ENCODE measurements at regions not wholly inside any gene's neighbourhood (a gene's known extent, or its start where the extent isn't known, plus 50 kb on each side); places are given as distances from the start of the nearest gene placed in this dataset.

DNA sequence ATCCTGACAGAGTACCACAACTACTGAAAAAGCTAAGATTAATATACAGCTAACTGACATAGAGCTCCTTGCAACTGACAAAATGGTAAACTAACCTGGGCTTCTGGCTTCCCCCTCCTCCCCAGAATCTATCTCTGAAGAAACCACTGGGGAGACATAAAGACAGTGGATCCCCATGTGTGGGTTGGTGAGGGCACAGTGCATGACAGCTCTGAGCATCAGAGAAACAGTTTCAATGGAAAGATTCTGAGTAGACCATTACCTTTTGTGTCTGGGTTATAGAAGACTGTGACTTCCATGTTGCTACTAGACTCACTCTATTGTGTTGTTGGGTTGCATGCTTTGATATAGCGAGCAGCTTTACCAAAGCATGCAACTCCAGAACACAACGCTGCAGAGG is 247.4 kb downstream of the EFCAB11 start:
- Histone ChIP-seq H3K9me3 (no peaks in the 10 kb centered on the region), H3K36me3 (no peaks in the 10 kb centered on the region), H3K4me3 (no peak overlapping the region), H3K27ac (no peak overlapping the region), H3K27me3 (no peaks in the 10 kb centered on the region), H3K4me1 (no peaks in the 10 kb centered on the region)
- intact Hi-C loops (cut with DNase I): no loop called here
- DNase-seq (no peak), ATAC-seq (no peak)
- WGBS (ENCODE audit: insufficient coverage, low coverage, low lambda C conversion rate, missing lambda C conversion rate): no CpG with 5 or more reads among the region's 2 CpGs
- TF ChIP-seq, protein P1, sequence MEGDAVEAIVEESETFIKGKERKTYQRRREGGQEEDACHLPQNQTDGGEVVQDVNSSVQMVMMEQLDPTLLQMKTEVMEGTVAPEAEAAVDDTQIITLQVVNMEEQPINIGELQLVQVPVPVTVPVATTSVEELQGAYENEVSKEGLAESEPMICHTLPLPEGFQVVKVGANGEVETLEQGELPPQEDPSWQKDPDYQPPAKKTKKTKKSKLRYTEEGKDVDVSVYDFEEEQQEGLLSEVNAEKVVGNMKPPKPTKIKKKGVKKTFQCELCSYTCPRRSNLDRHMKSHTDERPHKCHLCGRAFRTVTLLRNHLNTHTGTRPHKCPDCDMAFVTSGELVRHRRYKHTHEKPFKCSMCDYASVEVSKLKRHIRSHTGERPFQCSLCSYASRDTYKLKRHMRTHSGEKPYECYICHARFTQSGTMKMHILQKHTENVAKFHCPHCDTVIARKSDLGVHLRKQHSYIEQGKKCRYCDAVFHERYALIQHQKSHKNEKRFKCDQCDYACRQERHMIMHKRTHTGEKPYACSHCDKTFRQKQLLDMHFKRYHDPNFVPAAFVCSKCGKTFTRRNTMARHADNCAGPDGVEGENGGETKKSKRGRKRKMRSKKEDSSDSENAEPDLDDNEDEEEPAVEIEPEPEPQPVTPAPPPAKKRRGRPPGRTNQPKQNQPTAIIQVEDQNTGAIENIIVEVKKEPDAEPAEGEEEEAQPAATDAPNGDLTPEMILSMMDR (IDR thresholded peaks at IDR 0.05): no peak
- no peak for TF ChIP-seq POLR2A (IDR thresholded peaks at IDR 0.05)

DNA sequence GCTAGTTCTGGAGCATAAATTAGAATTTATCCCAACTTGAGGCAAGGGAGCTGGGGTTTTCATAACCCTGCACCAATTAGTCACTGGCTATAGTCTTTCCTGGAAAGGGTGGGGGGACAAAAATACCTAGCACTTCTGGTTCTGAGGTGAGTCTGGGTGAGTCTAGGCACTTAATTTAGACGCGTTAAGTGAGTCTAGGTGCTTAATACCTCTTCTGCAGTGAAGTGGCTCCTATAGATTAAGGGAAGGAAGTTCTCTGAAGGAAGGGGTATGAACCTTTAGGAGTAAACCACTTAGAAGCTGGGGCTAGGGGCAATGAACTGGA is 251.7 kb downstream of the EFCAB11 start:
- Histone ChIP-seq H3K27ac (no peak overlapping the region), H3K27me3 (no peaks in the 10 kb centered on the region), H3K4me1 (peaks cover 0 to 6% (median 1%) of the 10 kb centered on the region in 4 donors), H3K36me3 (no peaks in the 10 kb centered on the region), H3K4me3 (no peak overlapping the region), H3K9me3 (no peaks in the 10 kb centered on the region)
- 100% methylated on average over 2 of the region's 2 CpGs for WGBS (ENCODE audit: insufficient coverage, low coverage, low lambda C conversion rate, missing lambda C conversion rate)
- no peak for TF ChIP-seq POLR2A (IDR thresholded peaks at IDR 0.05)
- TF ChIP-seq, protein P1 (IDR thresholded peaks at IDR 0.05): no peak
- ATAC-seq (no peak), DNase-seq (no peak)
- intact Hi-C loops (cut with DNase I): no loop called here

DNA sequence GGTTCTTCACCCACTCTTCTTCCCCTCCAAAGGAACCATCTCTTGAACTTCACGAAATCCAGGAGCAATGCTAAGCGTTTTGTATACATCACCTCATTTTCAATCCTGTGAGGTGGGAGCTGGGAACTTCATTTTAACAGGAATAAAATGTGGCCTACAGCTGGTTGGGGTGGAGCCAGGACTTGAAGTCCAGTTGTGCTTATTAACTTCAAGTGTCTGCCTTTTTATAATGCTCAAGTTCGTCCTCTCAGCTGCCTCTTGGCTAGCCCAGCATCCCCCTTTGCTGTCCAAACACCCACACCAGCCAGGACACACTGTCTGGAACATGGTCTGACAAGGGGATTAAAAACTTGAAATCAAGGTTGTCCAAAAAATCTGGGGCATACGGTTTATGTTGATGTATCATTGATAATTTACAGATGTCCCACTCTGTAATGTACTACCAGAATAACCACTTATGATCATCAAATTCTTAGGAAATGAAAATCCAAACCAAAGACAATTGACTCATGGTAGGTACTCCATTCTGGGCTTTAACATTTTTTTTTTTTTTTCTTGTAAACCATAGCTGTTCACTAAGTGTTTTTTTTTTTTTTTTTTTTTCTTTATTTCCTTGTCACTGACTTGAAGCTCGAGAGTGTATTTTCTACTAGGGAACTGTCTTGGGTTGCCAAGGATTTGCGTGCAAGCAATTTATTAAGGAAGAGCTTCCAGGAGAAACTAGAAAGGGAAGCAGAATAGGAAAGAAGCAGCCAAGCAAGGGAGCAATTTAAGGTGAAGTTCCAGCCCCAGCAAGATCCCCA is 252.3 kb downstream of the EFCAB11 start:
- ATAC-seq: peak in 1 of 4 donors; percentile 7
- H3K9me3 ChIP-seq: no peaks in the 10 kb centered on the region
- H3K27me3 ChIP-seq: no peaks in the 10 kb centered on the region
- H3K4me1 ChIP-seq: peaks cover 0 to 6% (median 1%) of the 10 kb centered on the region in 4 donors
- peak overlapping the region in 2 of 3 donors; percentile 18 to 43 for H3K27ac ChIP-seq
- peak overlapping the region; percentile 31 to 46 (median 38) for H3K4me3 ChIP-seq
- TF ChIP-seq POLR2A (IDR thresholded peaks at IDR 0.05): no peak
- TF ChIP-seq, protein P1 (IDR thresholded peaks at IDR 0.05): no peak
- no peak for DNase-seq
- intact Hi-C loops (cut with DNase I): no loop called here
- H3K36me3 ChIP-seq: no peaks in the 10 kb centered on the region
- WGBS (ENCODE audit: insufficient coverage, low coverage, low lambda C conversion rate, missing lambda C conversion rate): 45% methylated on average over 5 of the region's 6 CpGs

DNA sequence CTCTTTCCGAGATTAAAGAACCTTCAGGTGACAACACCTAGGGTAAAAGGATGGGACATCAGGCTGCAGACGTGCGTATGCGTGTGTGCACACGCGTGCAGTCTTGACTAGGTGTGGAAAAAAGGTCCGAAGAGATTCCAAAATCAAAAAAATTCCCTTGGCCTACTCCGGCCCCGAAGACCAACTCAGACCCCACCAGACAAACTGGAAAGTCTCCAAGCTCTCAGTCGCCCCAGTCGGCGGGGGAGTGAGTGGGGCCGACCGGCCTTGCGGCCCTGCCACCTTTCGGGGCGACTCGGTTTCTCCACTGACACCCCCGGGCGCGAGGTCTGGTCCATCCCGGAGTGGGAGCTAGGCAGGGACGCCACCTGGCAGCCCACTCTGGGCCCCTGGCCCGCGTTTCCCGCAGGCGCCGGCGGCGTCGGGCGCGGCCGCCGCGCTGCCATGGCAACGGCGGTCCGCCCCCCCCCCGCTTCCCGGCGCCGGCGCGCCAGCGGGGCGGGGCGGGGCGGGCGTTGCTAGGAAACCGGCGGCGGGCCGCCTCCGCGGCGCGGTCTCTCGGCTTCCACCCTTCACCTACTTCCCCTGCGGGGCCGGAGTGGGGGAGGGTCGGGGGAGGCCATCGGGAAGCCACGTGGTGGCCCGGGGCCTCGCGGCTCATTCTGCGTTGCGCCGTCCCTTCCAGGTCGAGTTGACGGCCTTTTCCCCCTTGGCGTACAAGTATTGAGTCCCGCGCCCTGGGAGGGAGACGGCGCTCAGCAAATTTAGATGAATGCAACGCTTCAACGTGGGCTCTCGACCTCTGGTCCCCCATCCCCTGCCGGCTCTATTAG is 253.1 kb downstream of the EFCAB11 start:
- no peak for TF ChIP-seq POLR2A (IDR thresholded peaks at IDR 0.05)
- TF ChIP-seq, protein P1 (IDR thresholded peaks at IDR 0.05): no peak
- H3K36me3 ChIP-seq: no peaks in the 10 kb centered on the region
- peaks cover 0 to 6% (median 1%) of the 10 kb centered on the region in 4 donors for H3K4me1 ChIP-seq
- H3K27me3 ChIP-seq: no peaks in the 10 kb centered on the region
- ATAC-seq: peak; percentile 96 to 98 (median 97)
- H3K9me3 ChIP-seq: no peaks in the 10 kb centered on the region
- peak overlapping the region in 2 of 3 donors; percentile 18 to 43 for H3K27ac ChIP-seq
- WGBS (ENCODE audit: insufficient coverage, low coverage, low lambda C conversion rate, missing lambda C conversion rate): 20% methylated on average over 13 of the region's 81 CpGs
- DNase-seq: peak; percentile 91 to 95 (median 93)
- peak overlapping the region; percentile 55 to 65 (median 61) for H3K4me3 ChIP-seq
- intact Hi-C loops (cut with DNase I): no loop called here

Measured in right lobe of liver (tissue), 6 donors.